ENCODE measurements at regions not wholly inside any gene's neighbourhood (a gene's known extent, or its start where the extent isn't known, plus 50 kb on each side); places are given as distances from the start of the nearest gene placed in this dataset.

DNA sequence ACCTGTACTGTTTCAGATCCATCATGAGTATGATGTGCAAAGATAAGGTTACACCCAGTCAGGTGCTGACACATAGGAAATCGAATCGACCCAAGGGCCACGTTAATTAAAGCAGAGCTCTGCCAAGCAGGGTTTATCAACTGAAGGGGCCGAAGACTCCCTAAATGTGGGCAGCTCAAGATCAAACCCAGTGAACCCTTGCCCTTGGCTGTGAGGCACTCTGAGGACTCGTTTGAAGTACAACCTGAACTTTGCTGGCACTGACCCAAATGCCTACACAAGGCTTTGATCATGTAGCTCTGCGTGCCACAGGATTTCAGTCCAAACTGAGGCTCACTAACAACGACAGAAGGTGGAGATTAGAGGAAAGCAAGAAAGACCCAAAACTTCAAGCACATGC is 352.1 kb downstream of the MTX2 start:
- TF ChIP-seq POLR2A (IDR thresholded peaks at IDR 0.05; ENCODE audit: low read depth, low read length) (no peak), POLR2AphosphoS5 (IDR thresholded peaks at IDR 0.05; ENCODE audit: low read depth, low read length) (no peak), SPI1 (IDR thresholded peaks at IDR 0.05; ENCODE audit: low read depth, low read length) (no peak)

Data from GM12891 (cell line).